ENCODE measurements at regions not wholly inside any gene's neighbourhood (a gene's known extent, or its start where the extent isn't known, plus 50 kb on each side); places are given as distances from the start of the nearest gene placed in this dataset.
"Not testable (repeated sequence)": the region's sequence is repeated elsewhere in the genome, so short reads cannot be mapped to it uniquely, and the experiment has no call there.

GRCh38 chr5:109630093-109630492 lies 59.6 kb upstream of the MAN2A1 start:
- no peaks in the 10 kb centered on the region for H4K20me1 ChIP-seq (ENCODE audit: insufficient read depth, low read length)
- TF ChIP-seq EZH2 (IDR thresholded peaks at IDR 0.05; ENCODE audit: borderline replicate concordance, low read depth, low read length, severe bottlenecking) = no peak
- H3K4me2 ChIP-seq (ENCODE audit: insufficient read depth, low read length) = no peak overlapping the region
- ATAC-seq (ENCODE audit: insufficient read depth, low read depth) = no peak
- H3K9ac ChIP-seq (ENCODE audit: low read depth, low read length) = no peak overlapping the region
- no peak overlapping the region for H2AFZ ChIP-seq (ENCODE audit: low read depth, low read length)
- no peaks in the 10 kb centered on the region for H3K36me3 ChIP-seq (ENCODE audit: insufficient read depth, low read length)
- no peak overlapping the region for H3K4me3 ChIP-seq (ENCODE audit: low read depth in 1 of 2, low read length in 2 of 2)
- no peak overlapping the region for H3K27ac ChIP-seq (ENCODE audit: low read length)
- no peaks in the 10 kb centered on the region for H3K4me1 ChIP-seq (ENCODE audit: insufficient read depth, low read length)
- no peak for DNase-seq
- H3K79me2 ChIP-seq (ENCODE audit: insufficient read depth, low read length) = no peaks in the 10 kb centered on the region
- no peaks in the 10 kb centered on the region for H3K9me3 ChIP-seq (ENCODE audit: insufficient read depth, low read length, severe bottlenecking)
- no peaks in the 10 kb centered on the region for H3K27me3 ChIP-seq (ENCODE audit: insufficient read depth, low read length, poor library complexity)

- ATAC-seq (ENCODE audit: insufficient read depth, low read depth) (no peak), DNase-seq (no peak)
- no peak overlapping the region for H3K4me3 ChIP-seq (ENCODE audit: low read depth in 1 of 2, low read length in 2 of 2)
- H3K27me3 ChIP-seq (ENCODE audit: insufficient read depth, low read length, poor library complexity) = no peaks in the 10 kb centered on the region
- no peaks in the 10 kb centered on the region for H3K36me3 ChIP-seq (ENCODE audit: insufficient read depth, low read length)
- no peaks in the 10 kb centered on the region for H3K79me2 ChIP-seq (ENCODE audit: insufficient read depth, low read length)
- TF ChIP-seq CTCF (IDR thresholded peaks at IDR 0.05; ENCODE audit: borderline replicate concordance, extremely low read depth, low read length, poor library complexity, severe bottlenecking) (no peak), EZH2 (IDR thresholded peaks at IDR 0.05; ENCODE audit: borderline replicate concordance, low read depth, low read length, severe bottlenecking) (no peak)
- H3K9me3 ChIP-seq (ENCODE audit: insufficient read depth, low read length, severe bottlenecking) = no peaks in the 10 kb centered on the region
- H2AFZ ChIP-seq (ENCODE audit: low read depth, low read length) = no peak overlapping the region
- no peak overlapping the region for H3K4me2 ChIP-seq (ENCODE audit: insufficient read depth, low read length)
- no peak overlapping the region for H3K9ac ChIP-seq (ENCODE audit: low read depth, low read length)
- H3K27ac ChIP-seq (ENCODE audit: low read length) = no peak overlapping the region
- H4K20me1 ChIP-seq (ENCODE audit: insufficient read depth, low read length) = no peaks in the 10 kb centered on the region
- no peaks in the 10 kb centered on the region for H3K4me1 ChIP-seq (ENCODE audit: insufficient read depth, low read length)
Observed at GRCh38 chr5:109628591-109628990, 61.1 kb upstream of the MAN2A1 start.

- not testable (repeated sequence) for H3K27ac ChIP-seq (ENCODE audit: low read length); H3K4me2 ChIP-seq (ENCODE audit: insufficient read depth, low read length); H4K20me1 ChIP-seq (ENCODE audit: insufficient read depth, low read length); H3K4me1 ChIP-seq (ENCODE audit: insufficient read depth, low read length); H3K79me2 ChIP-seq (ENCODE audit: insufficient read depth, low read length); H3K27me3 ChIP-seq (ENCODE audit: insufficient read depth, low read length, poor library complexity); H3K36me3 ChIP-seq (ENCODE audit: insufficient read depth, low read length); H3K4me3 ChIP-seq (ENCODE audit: low read depth in 1 of 2, low read length in 2 of 2); H3K9me3 ChIP-seq (ENCODE audit: insufficient read depth, low read length, severe bottlenecking); H2AFZ ChIP-seq (ENCODE audit: low read depth, low read length); ATAC-seq (ENCODE audit: insufficient read depth, low read depth); H3K9ac ChIP-seq (ENCODE audit: low read depth, low read length); DNase-seq
Observed at GRCh38 chr5:109621266-109621665, 68.5 kb upstream of the MAN2A1 start.

- Histone ChIP-seq H2AFZ (ENCODE audit: low read depth, low read length) (no peak overlapping the region), H4K20me1 (ENCODE audit: insufficient read depth, low read length) (no peaks in the 10 kb centered on the region), H3K9me3 (ENCODE audit: insufficient read depth, low read length, severe bottlenecking) (no peaks in the 10 kb centered on the region), H3K9ac (ENCODE audit: low read depth, low read length) (no peak overlapping the region), H3K27ac (ENCODE audit: low read length) (no peak overlapping the region), H3K79me2 (ENCODE audit: insufficient read depth, low read length) (no peaks in the 10 kb centered on the region), H3K4me2 (ENCODE audit: insufficient read depth, low read length) (no peak overlapping the region), H3K36me3 (ENCODE audit: insufficient read depth, low read length) (no peaks in the 10 kb centered on the region), H3K4me3 (ENCODE audit: low read depth in 1 of 2, low read length in 2 of 2) (no peak overlapping the region), H3K27me3 (ENCODE audit: insufficient read depth, low read length, poor library complexity) (no peaks in the 10 kb centered on the region), H3K4me1 (ENCODE audit: insufficient read depth, low read length) (no peaks in the 10 kb centered on the region)
- ATAC-seq (ENCODE audit: insufficient read depth, low read depth) = no peak
- no peak for TF ChIP-seq EZH2 (IDR thresholded peaks at IDR 0.05; ENCODE audit: borderline replicate concordance, low read depth, low read length, severe bottlenecking)
- DNase-seq = no peak
Observed at GRCh38 chr5:109620651-109621050, 69.1 kb upstream of the MAN2A1 start.

GRCh38 chr5:109619606-109620005 lies 70.1 kb upstream of the MAN2A1 start:
- H3K9me3 ChIP-seq (ENCODE audit: insufficient read depth, low read length, severe bottlenecking) = no peaks in the 10 kb centered on the region
- no peaks in the 10 kb centered on the region for H3K36me3 ChIP-seq (ENCODE audit: insufficient read depth, low read length)
- H3K27me3 ChIP-seq (ENCODE audit: insufficient read depth, low read length, poor library complexity) = no peaks in the 10 kb centered on the region
- H3K27ac ChIP-seq (ENCODE audit: low read length) = no peak overlapping the region
- TF ChIP-seq EZH2 (IDR thresholded peaks at IDR 0.05; ENCODE audit: borderline replicate concordance, low read depth, low read length, severe bottlenecking) (no peak), CTCF (IDR thresholded peaks at IDR 0.05; ENCODE audit: borderline replicate concordance, extremely low read depth, low read length, poor library complexity, severe bottlenecking) (no peak)
- H4K20me1 ChIP-seq (ENCODE audit: insufficient read depth, low read length) = no peaks in the 10 kb centered on the region
- H3K9ac ChIP-seq (ENCODE audit: low read depth, low read length) = no peak overlapping the region
- H3K4me2 ChIP-seq (ENCODE audit: insufficient read depth, low read length) = no peak overlapping the region
- no peak overlapping the region for H3K4me3 ChIP-seq (ENCODE audit: low read depth in 1 of 2, low read length in 2 of 2)
- no peak for ATAC-seq (ENCODE audit: insufficient read depth, low read depth)
- DNase-seq = no peak
- no peaks in the 10 kb centered on the region for H3K79me2 ChIP-seq (ENCODE audit: insufficient read depth, low read length)
- no peaks in the 10 kb centered on the region for H3K4me1 ChIP-seq (ENCODE audit: insufficient read depth, low read length)
- no peak overlapping the region for H2AFZ ChIP-seq (ENCODE audit: low read depth, low read length)

Data from DND-41 (cell line).